Ecto neural progenitor cell (in vitro differentiated cells): ENCODE measurements at regions not wholly inside any gene's neighbourhood (a gene's known extent, or its start where the extent isn't known, plus 50 kb on each side); places are given as distances from the start of the nearest gene placed in this dataset.
"Not testable (repeated sequence)": the region's sequence is repeated elsewhere in the genome, so short reads cannot be mapped to it uniquely, and the experiment has no call there.

Source experiments
- DNase-seq: peaks from one replicate; pipeline ENCODE4 v3.0.0-alpha.2; 2018; ENCODE audit warnings: low spot score

- DNase-seq, result no peak
These were observed 421.3 kb downstream of the MID1IP1 start for GRCh38 chrX:39222346-39223113.

GRCh38 chrX:39226251-39226650 lies 425.0 kb downstream of the MID1IP1 start:
- DNase-seq, result no peak

- DNase-seq, result no peak
These were observed 426.1 kb downstream of the MID1IP1 start for GRCh38 chrX:39227371-39227770.

DNA sequence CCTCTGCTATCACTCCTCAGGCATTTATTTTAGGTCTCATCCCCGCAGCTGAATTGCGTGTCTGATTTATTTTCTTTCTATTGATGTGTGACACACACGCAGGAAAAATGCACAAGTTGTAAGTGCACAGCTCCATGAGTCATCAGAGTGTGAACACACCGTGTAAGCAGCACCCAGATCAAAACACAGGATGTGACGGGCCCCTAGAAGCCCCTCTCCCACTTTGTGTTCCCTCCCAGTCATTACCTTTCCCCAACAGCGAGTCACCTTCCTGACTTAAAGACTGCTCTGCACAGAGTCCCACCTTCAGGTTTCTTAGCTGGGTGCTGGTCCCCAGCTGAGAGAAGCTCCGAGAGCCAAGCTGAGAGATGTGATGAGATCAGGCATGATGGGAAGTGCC lies 436.7 kb downstream of the MID1IP1 start:
- DNase-seq, result no peak

DNA sequence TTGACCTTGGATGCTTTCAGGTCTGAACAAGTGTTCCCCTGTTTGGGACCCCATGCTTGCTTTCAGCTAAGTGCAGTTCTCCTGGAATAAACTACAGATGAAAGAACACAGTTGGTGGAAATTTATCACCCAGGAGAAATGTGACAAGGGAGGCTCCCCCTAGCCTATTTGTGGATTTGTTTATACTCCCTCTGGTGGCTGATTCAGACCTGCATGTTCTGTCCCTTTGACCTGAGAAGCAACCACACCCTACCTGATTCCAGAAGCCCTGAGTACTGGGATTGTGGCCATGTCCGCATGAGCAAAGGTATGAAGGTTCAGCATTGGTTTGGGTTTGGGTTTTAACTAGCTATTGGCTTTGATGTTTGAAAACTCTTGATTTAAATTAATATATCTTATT lies 440.9 kb downstream of the MID1IP1 start:
- no peak for DNase-seq

DNA sequence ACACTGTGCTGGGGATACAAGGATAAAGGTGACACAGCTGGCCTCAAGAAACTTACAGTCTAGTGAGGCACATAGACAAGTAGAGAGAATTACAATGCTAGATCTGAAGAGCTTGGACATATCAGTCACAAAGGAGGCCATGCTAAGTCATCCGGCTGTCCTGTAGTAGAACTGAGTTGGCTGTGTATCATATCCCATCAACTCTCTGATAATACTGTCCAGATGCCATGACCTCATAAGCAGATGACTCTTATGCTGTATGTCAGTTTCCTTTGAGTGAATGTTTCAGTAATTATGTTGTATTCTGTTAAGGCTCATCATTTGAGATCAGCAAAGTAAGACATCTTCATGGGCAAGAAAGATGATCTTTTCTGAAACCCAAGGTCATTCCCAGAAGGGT lies 442.9 kb downstream of the MID1IP1 start:
- DNase-seq, result no peak

DNA sequence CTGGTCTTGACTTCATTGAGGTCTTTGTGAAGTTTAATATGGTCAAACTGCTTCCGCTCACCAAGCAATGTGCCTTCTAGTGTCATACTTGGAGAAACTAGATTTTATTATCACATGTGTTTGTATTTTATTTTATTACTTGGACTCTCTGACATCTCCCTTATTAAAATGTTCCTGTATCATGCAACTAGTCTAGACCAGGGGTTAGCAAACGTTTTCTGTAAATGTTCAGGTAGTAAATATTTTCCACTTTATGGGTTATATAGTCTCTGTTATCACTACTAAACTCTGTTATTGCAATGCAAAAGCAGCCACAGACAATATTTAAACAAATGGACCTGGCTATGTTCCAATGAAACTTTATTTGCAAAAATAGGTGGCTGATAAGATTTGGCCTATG lies 443.8 kb downstream of the MID1IP1 start:
- no peak for DNase-seq

GRCh38 chrX:39247536-39247935 lies 446.3 kb downstream of the MID1IP1 start:
- DNase-seq, result no peak

- DNase-seq, result no peak
These were observed 447.1 kb downstream of the MID1IP1 start for GRCh38 chrX:39248330-39248729.

DNA sequence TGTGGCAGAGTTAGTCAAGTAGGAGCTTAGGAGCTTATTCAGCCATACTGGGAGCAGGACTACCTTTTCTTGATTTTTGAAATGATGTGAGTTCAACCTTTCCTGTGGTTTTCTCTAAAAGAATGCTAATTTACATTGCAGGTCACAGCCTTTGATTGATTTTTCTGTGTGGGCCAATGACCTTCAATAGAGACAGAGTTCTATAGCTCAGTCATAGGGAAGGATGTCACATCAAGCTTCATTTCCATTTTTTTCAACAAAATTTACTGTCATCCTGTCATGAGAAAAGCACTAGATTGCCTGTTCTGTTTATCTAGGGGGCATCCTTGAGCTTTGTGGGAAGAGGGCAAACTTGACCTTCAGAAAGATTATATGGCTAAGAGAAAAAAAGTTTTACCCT lies 448.7 kb downstream of the MID1IP1 start:
- DNase-seq, result no peak

DNA sequence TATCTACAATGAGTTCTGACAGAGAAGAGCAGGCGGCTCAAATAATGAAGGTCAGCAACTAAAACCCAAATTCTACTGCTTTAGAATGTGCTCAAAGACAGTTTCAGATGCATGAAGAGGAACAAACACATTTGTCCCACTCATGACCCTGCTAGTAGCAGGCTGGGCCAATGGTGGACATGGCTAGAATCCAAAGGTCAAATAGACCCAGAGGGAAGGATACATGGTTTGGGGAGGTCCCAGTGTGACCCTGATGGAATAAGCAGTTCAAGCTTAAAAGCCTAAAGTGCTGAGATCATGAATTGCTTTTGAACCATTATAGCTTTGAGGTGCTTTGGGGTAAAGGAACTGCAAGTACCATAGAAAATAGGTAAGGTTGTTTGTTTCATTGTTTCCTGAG lies 450.7 kb downstream of the MID1IP1 start:
- DNase-seq, result no peak

- no peak for DNase-seq
These were observed 452.3 kb downstream of the MID1IP1 start for GRCh38 chrX:39253551-39253950.

DNA sequence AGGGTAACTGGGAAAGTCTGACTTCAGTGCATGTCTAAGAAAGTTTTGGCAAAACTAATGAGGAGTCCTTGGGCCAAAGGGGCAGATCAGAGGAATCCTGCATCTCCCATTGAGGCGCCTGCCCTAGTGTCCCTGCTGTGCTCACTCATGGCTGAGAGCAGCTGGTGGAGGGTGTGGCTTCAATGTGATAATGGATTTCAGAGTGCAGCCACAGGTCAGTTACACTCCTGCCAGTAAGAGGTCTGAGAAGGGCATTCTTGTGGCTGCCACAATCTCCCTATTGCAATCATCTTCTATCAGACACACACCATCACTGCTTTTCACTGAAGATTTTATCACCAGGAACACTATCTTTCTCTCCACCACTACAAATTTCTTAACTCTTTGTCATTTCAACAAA lies 457.1 kb downstream of the MID1IP1 start:
- DNase-seq, result no peak

- DNase-seq, result no peak
These were observed 459.7 kb downstream of the MID1IP1 start for GRCh38 chrX:39260965-39261364.

DNA sequence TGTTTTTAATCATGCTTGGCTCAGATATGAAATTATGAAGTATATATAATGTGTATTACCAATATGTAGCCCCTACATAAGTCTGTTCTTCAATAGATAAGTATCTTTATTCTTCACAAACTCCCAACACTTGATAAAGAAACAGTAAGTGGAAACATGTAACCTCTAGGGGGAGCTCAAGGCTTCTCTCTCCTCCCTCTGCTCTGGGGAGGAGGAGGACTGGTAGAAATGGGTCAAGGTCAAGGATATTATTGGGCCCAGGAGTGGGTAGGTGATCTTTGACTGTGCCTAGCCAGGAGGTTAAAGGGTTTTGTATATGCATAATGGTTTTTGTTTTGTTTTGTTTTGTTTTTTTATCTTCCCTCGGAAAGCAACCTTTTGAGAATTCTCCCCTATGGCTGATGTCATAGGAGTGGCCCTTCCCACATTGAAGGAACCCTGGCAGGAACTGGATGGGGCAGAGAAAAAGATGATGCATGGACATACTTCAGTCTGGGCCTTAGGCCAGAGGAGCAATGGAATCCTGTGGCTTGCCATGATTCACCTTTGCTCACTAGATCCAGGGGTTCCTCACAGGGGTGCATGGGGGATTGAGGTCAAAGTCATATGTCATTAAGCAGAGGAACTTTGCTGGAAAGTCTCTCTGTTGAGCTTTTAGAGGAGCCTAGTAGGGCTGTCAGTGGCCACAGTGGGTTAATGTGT lies 460.3 kb downstream of the MID1IP1 start:
- DNase-seq, result no peak

DNA sequence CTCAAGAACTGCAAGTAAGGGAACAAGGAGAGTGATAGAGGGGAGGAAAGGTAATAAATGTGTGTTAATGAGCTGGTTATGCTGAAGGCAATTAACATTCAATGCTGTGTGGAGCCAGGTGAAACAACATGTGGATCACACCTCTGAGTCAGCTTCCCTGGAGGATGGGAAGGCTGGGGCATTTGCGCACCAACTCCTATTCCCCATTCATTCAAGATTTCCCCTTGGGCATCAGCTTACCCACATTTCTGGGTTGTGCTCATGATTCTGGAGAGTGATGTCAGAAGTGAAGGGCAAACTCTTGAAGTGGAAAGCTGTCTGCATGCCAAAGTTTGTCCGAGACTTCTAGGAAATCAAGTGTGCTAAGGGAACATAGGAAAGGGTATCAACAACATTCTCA lies 461.4 kb downstream of the MID1IP1 start:
- DNase-seq, result no peak

DNA sequence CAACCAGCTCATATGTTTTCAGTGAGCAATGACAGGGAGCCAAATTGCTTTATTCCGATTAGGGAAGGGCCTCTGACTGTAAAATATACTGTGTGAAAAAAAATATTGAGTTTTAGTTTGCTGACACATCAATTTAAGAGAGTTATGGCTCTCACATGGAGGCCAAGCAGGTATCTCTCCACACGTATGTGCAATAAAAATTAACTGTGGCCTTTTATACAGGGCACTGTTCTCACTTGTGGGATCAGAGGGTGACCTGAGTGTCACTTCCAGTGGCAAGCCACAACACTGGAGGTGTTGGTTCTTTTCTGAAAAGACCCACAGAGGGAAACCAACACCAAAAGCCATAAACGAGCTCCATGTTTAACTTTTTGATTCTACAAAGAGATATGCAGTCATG lies 462.8 kb downstream of the MID1IP1 start:
- no peak for DNase-seq

DNA sequence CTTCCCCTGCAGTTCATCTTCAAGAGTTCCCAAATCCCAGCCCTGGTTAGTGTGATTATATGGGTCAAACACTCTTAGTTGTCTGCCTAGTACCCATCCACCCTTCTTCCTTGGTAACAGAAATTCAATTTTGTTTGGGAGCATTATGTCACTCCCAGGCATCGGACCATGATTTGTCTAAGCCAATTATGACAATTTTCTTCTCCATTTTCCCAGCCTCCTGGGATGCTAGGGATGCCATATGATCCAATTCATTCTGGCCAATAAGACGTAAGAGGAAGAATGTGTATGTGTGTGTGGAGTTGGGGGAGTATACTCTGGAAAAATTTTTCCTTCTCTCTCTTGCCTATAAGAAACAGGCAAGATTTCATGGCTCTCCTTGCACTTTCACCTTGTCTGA lies 465.9 kb downstream of the MID1IP1 start:
- DNase-seq, result no peak

- DNase-seq, result no peak
These were observed 466.9 kb downstream of the MID1IP1 start for GRCh38 chrX:39268207-39268606.

- DNase-seq, result no peak
These were observed 474.3 kb downstream of the MID1IP1 start for GRCh38 chrX:39275500-39276068.

- DNase-seq, result not testable (repeated sequence)
These were observed 476.6 kb downstream of the MID1IP1 start for GRCh38 chrX:39277685-39278390.

DNA sequence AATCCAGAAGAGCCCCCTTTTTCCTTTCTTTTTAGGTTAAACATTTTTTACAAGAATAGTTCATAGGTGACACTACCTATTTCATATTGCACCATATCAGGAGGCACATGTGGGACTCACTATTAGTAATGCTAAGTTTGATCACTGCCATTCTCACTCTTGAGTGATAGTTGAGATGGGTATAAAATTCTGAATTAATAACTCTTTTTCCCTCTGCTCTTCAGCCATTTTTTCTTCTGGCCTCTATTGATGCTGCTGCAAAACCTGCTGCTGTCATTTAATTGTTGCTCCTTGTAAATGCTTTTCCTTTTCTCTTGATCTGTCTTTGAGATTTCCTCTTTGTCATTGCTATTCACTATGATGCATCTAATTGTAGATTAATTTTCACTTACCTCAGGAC lies 482.0 kb downstream of the MID1IP1 start:
- no peak for DNase-seq

GRCh38 chrX:39288592-39288991 lies 487.3 kb downstream of the MID1IP1 start:
- no peak for DNase-seq
